ENCODE measurements at regions not wholly inside any gene's neighbourhood (a gene's known extent, or its start where the extent isn't known, plus 50 kb on each side); places are given as distances from the start of the nearest gene placed in this dataset.

DNA sequence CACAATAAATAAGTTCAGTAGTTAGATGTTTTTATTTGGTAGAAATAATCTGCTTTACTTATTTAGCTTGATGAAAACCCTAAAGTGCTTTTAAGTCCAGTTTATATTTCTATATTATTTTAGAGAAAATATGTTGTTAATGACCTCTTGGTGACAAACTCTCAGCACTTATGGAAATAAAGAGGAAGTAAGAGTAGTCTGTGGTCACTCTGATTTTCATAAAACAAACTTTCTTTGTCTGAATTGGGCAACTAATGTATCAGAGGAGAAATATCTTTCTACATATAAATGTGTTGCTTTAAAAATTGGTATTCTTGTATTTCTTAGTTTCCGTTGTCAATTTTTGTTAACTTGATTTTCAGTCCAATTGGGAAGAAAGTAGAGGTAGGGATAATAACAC lies 878.9 kb upstream of the SEL1L start:
- Mint-ChIP-seq H3K4me1 (ENCODE audit: unreplicated experiment) (no peaks in the 10 kb centered on the region), H3K36me3 (ENCODE audit: unreplicated experiment) (no peaks in the 10 kb centered on the region), H3K4me3 (ENCODE audit: unreplicated experiment) (no peak overlapping the region), H3K9me3 (ENCODE audit: unreplicated experiment) (peaks cover 20% of the 10 kb centered on the region), H3K27ac (ENCODE audit: unreplicated experiment) (no peak overlapping the region), H3K27me3 (ENCODE audit: unreplicated experiment) (no peaks in the 10 kb centered on the region)
- TF ChIP-seq CTCF (IDR thresholded peaks at IDR 0.05) = no peak
- no peak for DNase-seq (ENCODE audit: extremely low spot score, unreplicated experiment)

DNA sequence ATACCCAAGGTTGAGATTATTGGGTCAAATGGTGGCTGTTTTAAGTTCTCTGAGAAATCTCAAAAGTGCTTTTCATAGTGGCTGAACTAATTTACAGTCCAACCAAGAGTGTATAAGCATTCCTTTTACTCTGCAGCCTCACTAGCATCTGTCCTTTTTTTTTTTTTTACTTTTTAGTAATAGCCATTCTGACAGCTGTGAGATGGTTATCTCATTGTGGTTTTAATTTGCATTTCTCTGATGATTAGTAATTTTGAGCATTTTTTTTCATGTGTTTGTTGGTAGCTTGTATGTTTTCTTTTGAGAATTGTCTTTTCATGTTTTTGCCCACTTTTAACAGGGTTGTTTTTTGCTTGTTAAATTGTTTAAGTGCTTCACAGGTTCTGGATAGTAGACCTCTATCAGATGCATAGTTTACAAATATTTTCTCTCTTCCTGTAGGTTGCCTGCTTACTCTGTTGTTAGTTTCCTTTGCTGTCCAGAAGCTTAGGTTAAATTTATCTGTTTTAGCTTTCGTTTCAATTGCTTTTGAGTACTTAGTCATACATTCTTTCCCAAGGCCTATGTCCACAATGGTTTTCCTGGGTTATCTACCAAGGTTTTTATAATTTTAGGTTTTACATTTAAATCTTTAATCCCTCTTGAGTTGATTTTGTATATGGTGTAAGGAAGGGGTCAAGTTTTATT lies 881.3 kb upstream of the SEL1L start:
- DNase-seq (ENCODE audit: extremely low spot score, unreplicated experiment) = no peak
- Mint-ChIP-seq H3K27me3 (ENCODE audit: unreplicated experiment) (no peaks in the 10 kb centered on the region), H3K4me1 (ENCODE audit: unreplicated experiment) (no peaks in the 10 kb centered on the region), H3K36me3 (ENCODE audit: unreplicated experiment) (no peaks in the 10 kb centered on the region), H3K4me3 (ENCODE audit: unreplicated experiment) (no peak overlapping the region), H3K9me3 (ENCODE audit: unreplicated experiment) (peaks cover 41% of the 10 kb centered on the region), H3K27ac (ENCODE audit: unreplicated experiment) (no peak overlapping the region)
- TF ChIP-seq CTCF (IDR thresholded peaks at IDR 0.05) = no peak

GRCh38 chr14:82419933-82420332 lies 886.3 kb upstream of the SEL1L start:
- H3K27me3 Mint-ChIP-seq (ENCODE audit: unreplicated experiment) = no peaks in the 10 kb centered on the region
- no peak for DNase-seq (ENCODE audit: extremely low spot score, unreplicated experiment)
- H3K4me1 Mint-ChIP-seq (ENCODE audit: unreplicated experiment) = no peaks in the 10 kb centered on the region
- H3K4me3 Mint-ChIP-seq (ENCODE audit: unreplicated experiment) = no peak overlapping the region
- no peak overlapping the region for H3K27ac Mint-ChIP-seq (ENCODE audit: unreplicated experiment)
- H3K36me3 Mint-ChIP-seq (ENCODE audit: unreplicated experiment) = no peaks in the 10 kb centered on the region
- H3K9me3 Mint-ChIP-seq (ENCODE audit: unreplicated experiment) = peaks cover 68% of the 10 kb centered on the region
- no peak for TF ChIP-seq CTCF (IDR thresholded peaks at IDR 0.05)

- Mint-ChIP-seq H3K27me3 (ENCODE audit: unreplicated experiment) (no peaks in the 10 kb centered on the region), H3K27ac (ENCODE audit: unreplicated experiment) (no peak overlapping the region), H3K36me3 (ENCODE audit: unreplicated experiment) (no peaks in the 10 kb centered on the region), H3K4me3 (ENCODE audit: unreplicated experiment) (no peak overlapping the region), H3K4me1 (ENCODE audit: unreplicated experiment) (no peaks in the 10 kb centered on the region), H3K9me3 (ENCODE audit: unreplicated experiment) (peaks cover 64% of the 10 kb centered on the region)
- no peak for TF ChIP-seq CTCF (IDR thresholded peaks at IDR 0.05)
- DNase-seq (ENCODE audit: extremely low spot score, unreplicated experiment) = no peak
Measured at GRCh38 chr14:82420871-82421270, 887.2 kb upstream of the SEL1L start.

DNA sequence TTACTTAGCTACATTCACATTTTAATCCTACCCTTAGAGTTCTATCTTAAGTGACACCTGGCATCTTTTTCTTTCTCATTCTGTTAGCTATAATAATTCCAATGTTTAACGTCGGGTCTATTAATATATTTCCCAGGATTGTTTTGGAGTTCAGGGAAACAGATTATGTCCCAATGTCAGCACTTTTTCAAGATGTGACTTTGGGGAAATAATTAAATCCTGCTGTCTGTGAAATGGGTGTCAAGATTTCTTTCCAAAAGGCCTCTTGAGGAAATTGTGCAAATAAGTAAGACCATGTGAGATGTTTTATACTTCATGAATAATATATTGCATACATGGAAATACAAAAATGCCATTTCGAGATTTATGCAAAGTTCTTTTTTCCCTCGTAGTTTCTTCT lies 887.6 kb upstream of the SEL1L start:
- H3K36me3 Mint-ChIP-seq (ENCODE audit: unreplicated experiment) = no peaks in the 10 kb centered on the region
- H3K4me1 Mint-ChIP-seq (ENCODE audit: unreplicated experiment) = no peaks in the 10 kb centered on the region
- DNase-seq (ENCODE audit: extremely low spot score, unreplicated experiment) = no peak
- H3K4me3 Mint-ChIP-seq (ENCODE audit: unreplicated experiment) = no peak overlapping the region
- no peaks in the 10 kb centered on the region for H3K27me3 Mint-ChIP-seq (ENCODE audit: unreplicated experiment)
- H3K27ac Mint-ChIP-seq (ENCODE audit: unreplicated experiment) = no peak overlapping the region
- TF ChIP-seq CTCF (IDR thresholded peaks at IDR 0.05) = no peak
- peaks cover 63% of the 10 kb centered on the region for H3K9me3 Mint-ChIP-seq (ENCODE audit: unreplicated experiment)

All from osteocyte (in vitro differentiated cells).